Right lobe of liver (tissue), 6 donors: ENCODE measurements at regions not wholly inside any gene's neighbourhood (a gene's known extent, or its start where the extent isn't known, plus 50 kb on each side); places are given as distances from the start of the nearest gene placed in this dataset.

Experiments
- ATAC-seq, 4 donors: fragments of 200-7000 bp; cut with Tn5 transposase; one replicate each; pipeline ENCODE4 v1.9.1; 2020; ENCODE audit warnings: mild to moderate bottlenecking in 4 of 4, moderate library complexity in 4 of 4
- DNase-seq, 3 donors: peaks; one replicate each; pipeline ENCODE4 v3.0.0-alpha.2; 2020
- H3K27ac ChIP-seq, 3 donors: fragments of 200-600 bp; one replicate each; pipeline ENCODE4 v1.8.0; 2022
- H3K27me3 ChIP-seq, 2 donors: fragments of 200-600 bp; one replicate each; pipeline ENCODE4 v1.8.0; 2022
- H3K36me3 ChIP-seq, 4 donors: fragments of 200-600 bp; sonication (generic) in 1 of 4; one replicate each; pipeline versions ENCODE4 v1.5.1 to v1.8.0; 2017 to 2022; ENCODE audit warnings: control low read depth in 1 of 4
- H3K4me1 ChIP-seq, 4 donors: fragments of 200-600 bp; sonication (generic) in 1 of 4; one replicate each; pipeline versions ENCODE4 v1.5.1 to v1.8.0; 2017 to 2022; ENCODE audit warnings: control low read depth in 1 of 4
- H3K4me3 ChIP-seq, 3 donors: fragments of 200-600 bp; one replicate each; pipeline ENCODE4 v1.8.0; 2022
- H3K9me3 ChIP-seq, 4 donors: fragments of 200-600 bp; sonication (generic) in 1 of 4; one replicate each; pipeline versions ENCODE4 v1.5.1 to v1.8.0; 2017 to 2022; ENCODE audit warnings: control low read depth in 1 of 4
- POLR2A ChIP-seq: fragments of 450-650 bp; IDR thresholded peaks from one replicate; pipeline ENCODE4 v1.6.1; 2017; ENCODE audit warnings: antibody characterized with exemption, mild to moderate bottlenecking
- WGBS: methylation state at CpG from one replicate; pipeline ENCODE4 v1.1.6; 2018; ENCODE audit warnings: low coverage, low lambda C conversion rate; ENCODE audit not compliant: insufficient coverage; ENCODE audit errors: missing lambda C conversion rate; 5-methylcytosine and 5-hydroxymethylcytosine counted together
- intact Hi-C, 2 donors: fragments of 100-400 bp; cut with DNase I; formaldehyde crosslinking; loops; one replicate each; pipeline versions ENCODE4 v1.11.2 to v1.14.1; 2022
- TF ChIP-seq, protein P1 (sequence below), 4 donors: fragments of 200-600 bp in 3 of 4; fragments of 450-650 bp in 1 of 4; IDR thresholded peaks; one replicate each; pipeline versions ENCODE4 v1.5.1 to v1.8.0; 2016 to 2022; ENCODE audit warnings: antibody characterized with exemption in 4 of 4, mild to moderate bottlenecking in 2 of 4
- donor health status: DM: no; HTN: yes; CAD: no.
- donor health status: DM: no; HTN: no; CAD: no.
- donor health status: DM: no; HTN: no; CAD: no.
- donor health status: DM: no; HTN: yes; CAD: no.
- donor health status: DM: no; HTN: yes; CAD: no.

DNA sequence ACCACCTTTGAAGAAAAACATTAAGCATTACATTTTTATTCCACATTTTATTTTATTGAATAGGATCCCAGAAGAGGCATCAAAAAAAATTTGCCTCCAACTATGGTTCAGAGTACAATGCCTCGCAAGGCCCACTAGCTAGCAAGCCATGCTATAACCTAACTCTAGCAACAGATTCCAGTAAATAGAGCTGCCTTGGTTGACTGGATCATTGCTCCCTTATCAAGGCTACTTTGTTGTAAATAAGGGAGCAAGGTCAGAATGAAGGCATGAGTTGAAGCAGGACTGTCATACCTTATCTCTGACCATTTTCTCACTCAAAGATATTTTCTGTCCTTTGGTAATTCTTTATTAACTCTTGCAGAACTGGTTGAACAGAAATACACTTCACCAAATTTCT is 672.6 kb downstream of the EPHA4 start:
- 33% methylated on average over 1 of the region's 1 CpG for WGBS
- no peak overlapping the region for H3K27ac ChIP-seq

DNA sequence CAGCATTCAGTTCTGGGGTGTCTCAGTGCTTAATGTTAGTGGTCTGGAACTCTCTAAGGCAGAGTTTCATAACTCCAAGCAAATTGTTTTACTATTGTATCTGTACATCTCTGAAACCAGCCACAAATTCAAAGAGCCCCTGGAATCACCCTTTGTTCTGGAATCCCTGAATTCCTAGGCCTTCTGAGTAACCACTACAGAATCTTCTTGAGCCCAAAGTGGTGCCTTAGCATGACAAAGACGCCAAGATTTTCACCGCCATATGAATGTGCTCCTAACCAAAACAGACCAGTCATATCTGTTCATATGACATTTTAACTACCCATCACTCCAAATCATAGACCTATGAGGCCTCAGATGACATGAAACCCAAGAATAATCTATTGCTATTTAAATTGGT is 668.1 kb downstream of the EPHA4 start:
- H3K4me3 ChIP-seq, result no peak overlapping the region
- H3K27ac ChIP-seq, result no peak overlapping the region
- H3K27me3 ChIP-seq, result no peaks in the 10 kb centered on the region
- DNase-seq (no peak), ATAC-seq (no peak)
- intact Hi-C loops, result no loop called here
- WGBS, result 91% methylated on average over 2 of the region's 2 CpGs
- TF ChIP-seq, protein P1, sequence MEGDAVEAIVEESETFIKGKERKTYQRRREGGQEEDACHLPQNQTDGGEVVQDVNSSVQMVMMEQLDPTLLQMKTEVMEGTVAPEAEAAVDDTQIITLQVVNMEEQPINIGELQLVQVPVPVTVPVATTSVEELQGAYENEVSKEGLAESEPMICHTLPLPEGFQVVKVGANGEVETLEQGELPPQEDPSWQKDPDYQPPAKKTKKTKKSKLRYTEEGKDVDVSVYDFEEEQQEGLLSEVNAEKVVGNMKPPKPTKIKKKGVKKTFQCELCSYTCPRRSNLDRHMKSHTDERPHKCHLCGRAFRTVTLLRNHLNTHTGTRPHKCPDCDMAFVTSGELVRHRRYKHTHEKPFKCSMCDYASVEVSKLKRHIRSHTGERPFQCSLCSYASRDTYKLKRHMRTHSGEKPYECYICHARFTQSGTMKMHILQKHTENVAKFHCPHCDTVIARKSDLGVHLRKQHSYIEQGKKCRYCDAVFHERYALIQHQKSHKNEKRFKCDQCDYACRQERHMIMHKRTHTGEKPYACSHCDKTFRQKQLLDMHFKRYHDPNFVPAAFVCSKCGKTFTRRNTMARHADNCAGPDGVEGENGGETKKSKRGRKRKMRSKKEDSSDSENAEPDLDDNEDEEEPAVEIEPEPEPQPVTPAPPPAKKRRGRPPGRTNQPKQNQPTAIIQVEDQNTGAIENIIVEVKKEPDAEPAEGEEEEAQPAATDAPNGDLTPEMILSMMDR (IDR thresholded peaks at IDR 0.05), result no peak
- TF ChIP-seq POLR2A, result no peak
- H3K9me3 ChIP-seq, result no peaks in the 10 kb centered on the region
- no peaks in the 10 kb centered on the region for H3K36me3 ChIP-seq
- no peaks in the 10 kb centered on the region for H3K4me1 ChIP-seq

More for the DNA sequence above, 672.6 kb downstream of the EPHA4 start:
- Histone ChIP-seq H3K4me3 (no peak overlapping the region), H3K36me3 (no peaks in the 10 kb centered on the region), H3K27me3 (no peaks in the 10 kb centered on the region), H3K4me1 (no peaks in the 10 kb centered on the region), H3K9me3 (no peaks in the 10 kb centered on the region)
- intact Hi-C loops, result no loop called here
- TF ChIP-seq POLR2A, result no peak
- TF ChIP-seq, protein P1 (IDR thresholded peaks at IDR 0.05), result no peak
- DNase-seq, result no peak
- ATAC-seq, result no peak

DNA sequence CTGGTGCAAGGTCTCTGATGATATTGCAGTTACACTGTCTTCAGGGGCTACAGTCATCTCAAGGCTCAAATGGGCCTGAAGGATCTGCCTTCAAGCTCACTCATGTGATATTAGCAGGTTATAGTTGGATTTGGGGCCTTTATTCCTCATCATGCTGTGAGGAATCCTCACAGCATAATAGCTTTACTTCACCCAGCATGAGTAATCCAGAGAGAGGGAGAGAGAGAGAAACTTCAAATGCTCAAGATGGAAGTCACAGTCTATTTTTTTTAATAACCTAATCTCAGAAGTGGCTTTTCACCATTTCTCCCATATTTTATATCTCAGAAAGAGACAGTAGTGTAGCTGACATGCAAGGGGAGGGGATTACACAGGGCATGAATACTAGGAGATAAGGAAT is 658.7 kb downstream of the EPHA4 start:
- H3K27ac ChIP-seq, result no peak overlapping the region
- no peaks in the 10 kb centered on the region for H3K4me1 ChIP-seq
- DNase-seq (no peak), ATAC-seq (no peak)
- no peak overlapping the region for H3K4me3 ChIP-seq
- no peaks in the 10 kb centered on the region for H3K36me3 ChIP-seq
- intact Hi-C loops, result no loop called here
- TF ChIP-seq POLR2A, result no peak
- no peaks in the 10 kb centered on the region for H3K9me3 ChIP-seq
- no peaks in the 10 kb centered on the region for H3K27me3 ChIP-seq

DNA sequence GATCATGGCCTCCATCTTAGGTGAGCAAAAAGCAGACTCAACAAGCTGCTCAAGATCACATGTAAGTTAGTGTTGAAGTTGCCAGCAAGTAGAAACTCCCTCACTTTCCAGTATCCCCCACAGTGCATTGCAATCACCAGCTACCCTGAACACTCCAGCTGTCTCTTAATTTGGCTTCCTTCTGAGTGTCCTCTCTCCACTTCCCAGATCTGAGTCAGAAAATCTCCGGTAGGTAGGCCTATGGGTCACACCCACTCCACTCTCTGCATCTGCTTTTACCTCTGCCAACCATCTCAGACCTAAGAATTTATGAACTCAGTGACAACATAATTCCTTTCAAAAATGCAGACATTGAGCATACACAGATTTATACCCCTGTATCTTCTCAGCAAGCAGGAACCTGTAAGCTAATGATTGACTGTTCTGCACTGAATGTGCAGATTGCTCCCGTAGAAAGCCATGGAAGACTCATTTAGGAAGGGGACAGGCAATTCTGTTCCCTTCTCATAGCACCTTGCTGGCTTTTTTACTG is 656.9 kb downstream of the EPHA4 start:
- whole genome bisulfite sequencing, result 25% methylated on average over 2 of the region's 2 CpGs
- H3K27ac ChIP-seq, result no peak overlapping the region
- TF ChIP-seq POLR2A, result no peak
- TF ChIP-seq, protein P1 (IDR thresholded peaks at IDR 0.05), result no peak
- DNase-seq (no peak), ATAC-seq (no peak)
- no peaks in the 10 kb centered on the region for H3K36me3 ChIP-seq
- H3K4me1 ChIP-seq, result no peaks in the 10 kb centered on the region
- intact Hi-C loops, result no loop called here
- no peaks in the 10 kb centered on the region for H3K27me3 ChIP-seq
- H3K4me3 ChIP-seq, result no peak overlapping the region
- no peaks in the 10 kb centered on the region for H3K9me3 ChIP-seq

DNA sequence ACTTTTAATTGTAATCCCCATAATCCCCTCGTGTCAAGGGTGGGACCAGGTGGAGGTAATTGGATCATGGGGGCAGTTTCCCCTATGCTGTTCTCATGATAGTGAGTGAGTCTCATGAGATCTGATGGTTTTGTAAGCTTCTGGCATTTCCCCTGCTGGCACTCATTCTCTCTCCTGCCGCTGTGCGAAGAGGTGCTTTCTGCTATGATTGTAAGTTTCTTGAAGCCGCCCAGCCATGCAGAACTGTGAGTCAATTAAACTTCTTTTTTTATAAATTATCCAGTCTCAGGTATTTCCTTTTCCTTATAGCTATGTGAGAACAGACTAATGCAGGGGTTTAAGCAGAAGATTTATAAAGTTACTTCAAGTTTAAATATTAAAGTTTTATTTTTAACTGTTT is 655.2 kb downstream of the EPHA4 start:
- TF ChIP-seq POLR2A, result no peak
- TF ChIP-seq, protein P1 (IDR thresholded peaks at IDR 0.05), result no peak
- Histone ChIP-seq H3K27me3 (no peaks in the 10 kb centered on the region), H3K4me1 (no peaks in the 10 kb centered on the region), H3K27ac (no peak overlapping the region), H3K4me3 (no peak overlapping the region), H3K36me3 (no peaks in the 10 kb centered on the region), H3K9me3 (no peaks in the 10 kb centered on the region)
- DNase-seq, result no peak
- ATAC-seq, result no peak
- WGBS, result 57% methylated on average over 4 of the region's 4 CpGs
- intact Hi-C loops, result no loop called here
